ENCODE measurements at regions not wholly inside any gene's neighbourhood (a gene's known extent, or its start where the extent isn't known, plus 50 kb on each side); places are given as distances from the start of the nearest gene placed in this dataset.
"Not testable (repeated sequence)": the region's sequence is repeated elsewhere in the genome, so short reads cannot be mapped to it uniquely, and the experiment has no call there.

- Histone ChIP-seq H3K27me3 (no peaks in the 10 kb centered on the region), H3K9me3 (no peaks in the 10 kb centered on the region), H3K27ac (no peak overlapping the region), H3K4me1 (no peaks in the 10 kb centered on the region), H3K36me3 (no peaks in the 10 kb centered on the region), H3K4me3 (no peak overlapping the region)
- ATAC-seq (no peak), DNase-seq (no peak)
- no peak for TF ChIP-seq CTCF (IDR thresholded peaks at IDR 0.05)
- intact Hi-C loops (cut with DNase I): no loop called here
Observed at GRCh38 chr1:215400741-215401140, 166.4 kb upstream of the KCTD3 start.

GRCh38 chr1:215402147-215402546 is 165.0 kb upstream of the KCTD3 start:
- Histone ChIP-seq H3K36me3 (no peaks in the 10 kb centered on the region), H3K4me3 (no peak overlapping the region), H3K27me3 (no peaks in the 10 kb centered on the region), H3K27ac (no peak overlapping the region), H3K9me3 (no peaks in the 10 kb centered on the region), H3K4me1 (no peaks in the 10 kb centered on the region)
- no peak for TF ChIP-seq CTCF (IDR thresholded peaks at IDR 0.05)
- ATAC-seq: no peak
- DNase-seq: no peak
- intact Hi-C loops (cut with DNase I): no loop called here

GRCh38 chr1:215405211-215405610 is 161.9 kb upstream of the KCTD3 start:
- no peak for TF ChIP-seq CTCF (IDR thresholded peaks at IDR 0.05)
- no peak for ATAC-seq
- intact Hi-C loops (cut with DNase I): no loop called here
- Histone ChIP-seq H3K4me3 (no peak overlapping the region), H3K36me3 (no peaks in the 10 kb centered on the region), H3K9me3 (no peaks in the 10 kb centered on the region), H3K27ac (no peak overlapping the region), H3K4me1 (no peaks in the 10 kb centered on the region), H3K27me3 (no peaks in the 10 kb centered on the region)
- DNase-seq: no peak

DNA sequence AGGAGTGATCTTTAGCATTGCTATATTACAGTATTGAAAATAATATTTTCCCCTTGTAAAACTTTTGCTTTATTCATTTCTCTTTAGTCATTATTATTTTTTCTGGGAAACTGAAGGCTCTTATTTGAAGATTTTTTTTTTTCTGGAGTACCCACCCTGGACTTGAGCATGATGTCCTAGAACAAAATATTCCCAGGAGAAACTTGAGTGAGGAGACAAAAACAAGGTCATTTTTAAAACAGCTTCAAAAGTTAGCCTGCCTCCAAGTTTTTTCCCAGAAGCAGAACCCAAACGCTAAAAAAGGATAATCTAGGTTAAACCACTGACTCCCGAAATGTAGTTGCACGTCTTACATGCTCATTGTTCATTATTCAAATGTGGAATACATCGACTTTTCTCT is 160.2 kb upstream of the KCTD3 start:
- DNase-seq (no peak), ATAC-seq (no peak)
- H3K27me3 ChIP-seq: no peaks in the 10 kb centered on the region
- intact Hi-C loops (cut with DNase I): no loop called here
- no peak overlapping the region for H3K27ac ChIP-seq
- H3K4me3 ChIP-seq: no peak overlapping the region
- TF ChIP-seq CTCF (IDR thresholded peaks at IDR 0.05): no peak
- no peaks in the 10 kb centered on the region for H3K4me1 ChIP-seq
- H3K36me3 ChIP-seq: no peaks in the 10 kb centered on the region
- no peaks in the 10 kb centered on the region for H3K9me3 ChIP-seq

DNA sequence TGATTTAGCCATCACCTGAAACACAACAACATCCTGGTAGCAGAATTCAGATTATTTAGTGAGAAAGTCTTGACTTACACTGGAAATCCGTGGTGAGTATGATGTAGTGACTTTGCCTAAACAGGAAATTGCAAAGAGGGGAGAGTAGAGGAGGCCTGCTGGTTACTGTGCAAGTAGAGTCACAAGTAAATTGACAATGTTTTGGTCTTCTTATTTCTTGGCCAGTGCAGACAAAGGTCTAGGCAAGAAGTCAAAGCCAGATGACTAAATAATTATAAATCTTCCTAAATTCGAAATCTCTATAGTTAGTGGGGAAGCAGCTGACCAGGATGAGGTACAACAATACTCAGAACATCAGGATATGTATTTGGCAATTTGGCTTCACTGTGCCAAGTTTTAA is 159.5 kb upstream of the KCTD3 start:
- H3K4me1 ChIP-seq: no peaks in the 10 kb centered on the region
- H3K4me3 ChIP-seq: no peak overlapping the region
- intact Hi-C loops (cut with DNase I): no loop called here
- no peak for DNase-seq
- no peaks in the 10 kb centered on the region for H3K9me3 ChIP-seq
- no peaks in the 10 kb centered on the region for H3K27me3 ChIP-seq
- no peak for TF ChIP-seq CTCF (IDR thresholded peaks at IDR 0.05)
- H3K27ac ChIP-seq: no peak overlapping the region
- ATAC-seq: no peak
- no peaks in the 10 kb centered on the region for H3K36me3 ChIP-seq

DNA sequence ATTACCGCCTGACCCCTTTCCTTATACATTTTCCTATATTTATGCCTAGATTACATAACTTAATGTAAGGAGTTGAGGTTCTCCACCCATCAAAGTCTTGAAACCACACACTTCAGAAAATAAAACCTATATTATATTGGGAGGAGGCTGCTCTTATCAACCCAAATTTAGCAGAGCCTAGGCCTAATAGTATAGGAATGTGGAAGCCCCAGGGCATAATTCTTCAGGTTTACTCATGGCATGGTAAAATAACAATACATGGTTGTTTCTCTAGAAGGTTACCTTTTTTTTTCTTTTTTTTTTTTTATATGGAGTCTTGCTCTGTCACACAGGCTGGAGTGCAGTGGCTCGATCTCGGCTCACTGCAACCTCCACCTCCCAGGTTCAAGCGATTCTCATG is 157.6 kb upstream of the KCTD3 start:
- ATAC-seq; H3K27me3 ChIP-seq; H3K27ac ChIP-seq; H3K9me3 ChIP-seq; H3K4me1 ChIP-seq; intact Hi-C loops (cut with DNase I); H3K4me3 ChIP-seq; H3K36me3 ChIP-seq; DNase-seq: not testable (repeated sequence)

DNA sequence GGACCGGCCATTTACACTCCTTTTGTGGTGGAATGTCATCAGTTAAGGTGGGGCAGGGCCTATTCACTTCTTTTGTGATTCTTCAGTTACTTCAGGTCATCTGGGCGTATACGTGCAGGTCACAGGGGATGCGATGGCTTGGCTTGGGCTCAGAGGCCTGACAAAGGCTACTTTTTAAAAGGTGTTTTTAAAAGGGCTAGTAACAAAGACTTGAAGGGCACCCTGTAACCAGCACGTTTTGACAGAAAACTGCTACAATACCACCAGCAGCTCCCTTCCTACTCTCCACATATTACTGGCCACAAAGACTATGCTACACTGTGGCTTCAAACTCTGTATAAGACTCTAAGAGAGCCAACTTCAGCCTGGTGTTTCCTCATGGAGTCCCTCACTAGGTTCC is 151.6 kb upstream of the KCTD3 start:
- H3K27ac ChIP-seq; H3K27me3 ChIP-seq; H3K4me1 ChIP-seq; H3K9me3 ChIP-seq; H3K36me3 ChIP-seq; intact Hi-C loops (cut with DNase I); H3K4me3 ChIP-seq; ATAC-seq; DNase-seq: not testable (repeated sequence)
